HG03439 (cell line): ENCODE measurements at regions not wholly inside any gene's neighbourhood (a gene's known extent, or its start where the extent isn't known, plus 50 kb on each side); places are given as distances from the start of the nearest gene placed in this dataset.

ENCODE experiments used
- ATAC-seq: cut with Tn5 transposase; IDR thresholded peaks from one replicate; pipeline ENCODE4 v1.9.1; 2021; ENCODE audit warnings: mild to moderate bottlenecking, moderate library complexity; ENCODE audit not compliant: unreplicated experiment

DNA sequence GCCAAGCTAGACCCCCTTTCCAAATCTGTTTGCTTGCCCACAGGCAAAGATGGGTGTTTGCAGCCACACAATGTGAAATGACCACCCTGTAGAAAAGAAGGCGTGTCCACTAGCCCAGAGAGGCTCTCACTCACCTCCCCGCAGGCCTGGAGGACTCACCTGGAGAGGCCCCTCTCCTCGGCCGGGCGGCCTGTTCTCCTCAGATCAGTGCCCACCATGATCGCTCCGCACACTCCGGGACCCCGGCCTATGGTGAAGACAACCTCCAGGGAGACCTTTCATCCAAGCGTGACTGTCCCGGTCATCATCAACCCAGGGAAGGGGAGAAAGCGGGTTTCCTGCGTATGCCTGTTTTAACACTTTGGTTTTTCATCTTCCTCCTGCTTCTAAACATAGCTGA, 328.7 kb upstream of the SALL3 start:
- no peak for ATAC-seq

DNA sequence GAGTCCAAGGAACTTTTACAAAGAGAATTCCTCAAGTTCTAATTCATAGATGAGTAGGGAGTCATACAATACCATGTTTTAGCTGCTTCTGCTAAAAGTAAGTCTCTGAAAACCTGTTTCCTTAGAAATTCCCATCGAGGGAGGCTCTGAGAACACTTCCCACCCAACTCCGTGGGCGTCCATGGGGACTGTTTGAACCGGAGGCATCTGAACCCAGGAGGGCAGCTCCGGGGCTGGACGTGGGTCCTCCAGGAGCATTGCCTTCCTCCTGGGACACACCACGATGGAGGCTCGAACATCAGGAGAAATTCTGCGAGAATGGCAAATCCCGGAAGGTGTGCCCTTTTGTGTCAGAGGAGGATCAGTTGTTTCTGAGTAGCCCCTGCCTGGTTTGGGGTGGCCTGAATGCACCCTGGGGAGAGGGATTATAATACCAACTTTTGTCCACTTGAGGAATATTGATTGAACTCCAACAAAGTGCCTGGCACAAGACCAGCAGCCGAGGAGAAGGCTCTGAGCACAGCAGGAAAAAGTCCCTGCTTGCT, 327.5 kb upstream of the SALL3 start:
- no peak for ATAC-seq

DNA sequence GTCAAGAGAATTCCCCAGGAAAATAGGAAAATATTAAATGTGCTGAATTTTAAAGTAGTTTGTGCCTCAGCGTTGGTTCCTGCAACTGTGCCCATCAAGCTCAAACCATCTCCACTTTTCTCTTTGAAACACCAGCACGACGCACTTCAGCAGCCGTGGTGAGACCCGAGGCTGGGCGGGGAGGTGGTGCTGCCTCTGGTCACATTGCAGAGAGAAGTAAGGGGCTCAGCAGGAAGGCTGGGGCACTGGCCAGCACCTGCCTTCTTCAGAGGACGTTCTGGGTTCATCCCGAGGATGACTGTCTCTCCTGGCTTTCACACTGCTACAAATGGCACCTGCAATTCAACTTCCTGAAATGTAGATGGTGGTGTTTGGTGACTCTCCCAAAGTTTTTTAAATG, 323.7 kb upstream of the SALL3 start:
- ATAC-seq: no peak

DNA sequence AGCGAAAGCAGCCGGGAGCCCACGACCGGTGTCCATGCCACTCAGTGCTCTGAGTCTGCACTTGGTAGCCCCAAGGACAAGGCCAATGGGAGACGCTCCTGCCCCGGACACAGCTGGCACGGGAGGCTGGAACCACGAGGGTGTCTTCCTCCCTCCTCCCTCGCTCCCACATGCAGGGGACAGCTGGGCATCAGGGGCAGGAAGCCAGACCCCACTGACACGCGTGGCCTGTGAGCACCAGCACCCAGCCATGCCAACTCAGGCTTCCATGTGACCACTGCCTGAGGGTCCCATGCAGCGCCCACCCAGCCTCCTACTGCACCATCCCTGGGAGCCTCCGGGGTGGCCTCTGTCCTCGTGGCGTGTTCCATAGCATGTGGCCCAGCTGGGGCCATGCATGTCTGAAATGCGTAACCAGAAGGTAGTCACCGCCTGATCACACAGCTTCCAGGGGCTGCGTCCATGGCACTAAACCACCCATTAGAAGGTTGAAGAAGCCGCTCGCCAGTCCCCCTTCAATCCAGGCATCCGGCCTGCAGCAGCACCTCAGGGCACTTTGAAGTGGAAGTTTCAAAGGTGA, 323.2 kb upstream of the SALL3 start:
- ATAC-seq: no peak

DNA sequence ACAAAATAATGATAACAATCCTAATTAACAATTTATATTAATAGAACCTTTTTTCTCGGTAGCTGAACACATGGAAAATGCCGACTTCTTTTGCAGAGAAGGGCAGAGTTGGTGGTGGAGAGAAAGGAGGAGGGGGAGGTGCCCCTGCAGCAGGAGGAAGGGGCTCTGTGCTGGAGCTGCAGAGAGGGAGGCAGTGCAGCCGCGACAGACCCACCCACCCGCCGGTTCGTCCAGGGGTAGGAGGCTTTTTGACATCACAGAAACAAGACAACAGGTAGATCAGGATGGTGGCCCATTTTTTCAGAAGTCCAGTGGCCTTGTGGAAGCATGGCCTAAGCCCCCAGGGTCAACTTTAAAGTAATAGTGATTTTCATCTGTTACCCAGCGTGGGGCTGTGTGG, 321.1 kb upstream of the SALL3 start:
- no peak for ATAC-seq

DNA sequence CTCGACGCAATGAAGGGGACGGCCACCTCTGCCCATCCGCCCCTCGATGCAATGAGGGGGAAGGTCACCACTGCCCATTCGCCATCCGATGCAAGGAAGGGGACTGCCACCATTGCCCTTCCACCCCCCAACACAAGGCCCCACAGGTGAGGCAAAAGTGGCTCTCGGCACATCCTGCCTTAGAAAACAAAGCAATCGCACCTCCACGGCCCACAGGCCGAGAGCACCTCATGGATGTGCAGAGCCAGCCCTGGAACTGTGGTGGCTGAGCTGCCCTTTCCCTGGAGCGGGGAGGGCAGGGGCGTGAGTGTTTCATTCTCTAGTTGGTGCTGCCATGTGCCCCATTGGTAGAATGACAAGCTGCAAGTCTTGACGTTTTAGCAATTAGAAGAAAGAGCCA, 320.6 kb upstream of the SALL3 start:
- no peak for ATAC-seq

DNA sequence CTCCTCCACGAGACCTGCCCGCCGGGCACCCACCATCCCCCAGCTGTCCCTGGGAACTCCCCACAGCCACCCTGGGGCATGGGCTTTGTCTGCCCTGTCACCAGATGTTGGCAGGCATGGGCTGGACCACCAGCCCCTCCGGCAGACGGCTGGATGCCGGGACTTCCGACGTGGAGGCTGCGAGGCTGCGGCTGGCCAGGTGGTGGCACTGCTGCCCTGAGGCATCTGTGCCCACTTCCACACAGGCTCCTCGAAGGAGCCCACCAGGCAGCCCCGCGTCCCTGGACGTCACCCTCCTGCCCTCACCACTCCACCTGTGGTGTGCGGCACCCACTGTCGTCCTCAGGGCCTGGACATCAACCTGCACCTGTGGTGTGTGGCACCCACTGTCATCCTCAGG, 319.9 kb upstream of the SALL3 start:
- ATAC-seq: no peak

DNA sequence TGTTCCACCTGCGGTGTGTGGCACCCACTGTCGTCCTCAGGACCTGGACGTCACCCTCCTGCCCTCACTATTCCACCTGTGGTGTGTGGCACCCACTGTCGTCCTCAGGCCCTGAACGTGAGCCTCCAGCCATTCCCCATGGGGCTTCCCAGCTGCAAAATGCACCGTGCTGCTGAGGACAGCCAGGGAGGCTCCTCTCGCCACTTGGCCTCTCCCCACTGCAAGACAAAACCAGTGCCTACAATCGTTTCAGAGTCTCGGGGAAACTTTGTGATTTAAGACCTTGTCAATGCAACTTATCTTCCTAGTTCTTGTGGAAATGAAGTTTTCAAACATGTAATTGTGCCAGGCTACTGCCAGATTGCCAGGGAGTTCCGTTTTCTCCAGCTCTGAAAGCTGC, 319.3 kb upstream of the SALL3 start:
- no peak for ATAC-seq

DNA sequence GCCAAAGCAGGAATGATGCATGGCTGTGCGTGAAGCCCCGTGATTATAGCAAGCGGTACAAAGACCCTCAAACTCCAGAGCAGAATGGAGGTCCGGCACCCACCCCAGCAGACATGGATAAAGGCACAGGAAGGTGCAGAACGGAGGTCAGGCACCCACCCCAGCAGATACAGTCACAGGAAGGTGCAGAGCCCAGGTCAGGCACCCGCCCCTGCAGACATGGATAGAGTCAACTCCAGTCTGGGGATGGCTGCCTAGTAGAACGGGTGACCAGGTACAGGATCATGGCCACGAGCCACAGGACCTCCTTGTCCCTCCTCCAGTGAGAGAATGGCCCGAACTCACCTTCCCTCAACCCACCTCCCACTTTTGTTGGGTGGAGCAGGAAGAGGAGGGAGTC, 318.3 kb upstream of the SALL3 start:
- ATAC-seq: no peak

DNA sequence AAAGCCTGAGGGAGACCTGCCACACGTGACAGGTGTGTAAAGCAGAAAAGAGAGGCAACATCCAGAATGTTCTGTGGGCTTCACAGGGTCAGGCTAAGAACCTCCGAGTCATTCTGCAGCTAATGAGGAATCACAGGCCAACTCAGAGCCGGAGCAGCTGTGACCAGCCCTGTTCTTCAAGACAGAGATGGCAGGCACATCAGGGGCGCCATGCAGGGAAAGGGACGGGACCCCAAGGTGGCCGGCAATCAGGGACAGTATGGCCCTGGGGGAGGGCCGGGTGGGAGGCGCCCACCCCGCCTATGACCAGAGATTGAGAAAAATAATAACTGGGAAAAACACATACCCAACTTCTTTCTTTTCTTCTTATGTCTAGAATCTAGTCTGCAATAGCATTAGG, 316.7 kb upstream of the SALL3 start:
- ATAC-seq: no peak

DNA sequence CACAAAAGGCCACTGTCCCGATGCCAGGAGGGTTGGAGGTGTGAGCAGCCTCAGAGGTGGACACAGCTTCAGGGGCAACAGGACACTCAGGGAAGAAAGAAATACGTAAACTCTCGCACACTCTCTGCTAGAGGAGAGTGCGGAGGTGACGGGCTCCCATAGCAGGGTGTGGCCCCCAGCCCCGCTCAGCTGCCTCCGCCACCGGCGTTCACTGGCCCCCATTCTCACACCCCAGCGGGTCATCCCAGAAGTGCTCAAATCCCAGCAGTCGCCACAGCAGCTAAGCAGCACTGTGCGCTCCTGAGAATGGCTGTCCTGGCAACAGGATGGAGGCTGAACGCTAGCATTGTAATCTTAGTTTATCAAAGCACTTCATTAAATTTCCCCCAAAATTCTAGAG, 315.6 kb upstream of the SALL3 start:
- no peak for ATAC-seq

DNA sequence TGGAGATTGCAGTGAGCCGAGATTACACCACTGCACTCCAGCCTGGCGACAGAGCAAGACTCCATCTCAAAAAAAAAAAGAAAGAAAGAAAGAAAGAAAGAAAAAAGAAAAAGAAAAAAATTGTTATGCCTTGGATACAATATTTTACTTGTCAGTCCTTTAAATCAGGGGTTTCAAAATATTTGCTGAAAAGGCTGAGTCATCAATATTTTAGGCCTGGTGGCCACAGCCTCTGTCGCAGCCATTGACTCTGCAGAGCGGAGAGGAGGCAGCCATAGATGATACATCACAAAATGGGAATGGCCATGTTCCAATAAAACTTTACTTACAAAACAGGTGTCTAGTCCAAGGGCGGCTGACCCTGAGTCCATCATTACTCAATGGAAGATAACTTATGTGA, 314.8 kb upstream of the SALL3 start:
- ATAC-seq: no peak

DNA sequence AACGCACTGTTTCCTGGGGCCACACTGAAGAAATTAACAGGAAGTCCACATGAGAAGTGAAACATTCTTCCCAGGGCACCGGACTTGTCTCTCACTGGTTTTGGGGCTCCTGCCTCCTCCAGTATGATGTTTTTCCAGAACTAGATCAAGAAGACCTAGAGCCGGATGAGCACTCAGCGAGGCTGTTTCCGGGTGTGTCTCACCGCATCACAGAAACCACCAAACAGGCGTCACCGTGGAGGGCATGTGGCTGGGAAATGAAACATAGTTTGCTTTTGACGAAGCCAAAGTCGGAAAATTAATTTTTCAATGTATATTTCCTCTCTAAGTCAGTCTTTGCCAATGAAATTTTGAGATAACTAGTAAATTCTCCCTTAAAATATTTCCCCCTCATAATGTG, 314.0 kb upstream of the SALL3 start:
- ATAC-seq: no peak

DNA sequence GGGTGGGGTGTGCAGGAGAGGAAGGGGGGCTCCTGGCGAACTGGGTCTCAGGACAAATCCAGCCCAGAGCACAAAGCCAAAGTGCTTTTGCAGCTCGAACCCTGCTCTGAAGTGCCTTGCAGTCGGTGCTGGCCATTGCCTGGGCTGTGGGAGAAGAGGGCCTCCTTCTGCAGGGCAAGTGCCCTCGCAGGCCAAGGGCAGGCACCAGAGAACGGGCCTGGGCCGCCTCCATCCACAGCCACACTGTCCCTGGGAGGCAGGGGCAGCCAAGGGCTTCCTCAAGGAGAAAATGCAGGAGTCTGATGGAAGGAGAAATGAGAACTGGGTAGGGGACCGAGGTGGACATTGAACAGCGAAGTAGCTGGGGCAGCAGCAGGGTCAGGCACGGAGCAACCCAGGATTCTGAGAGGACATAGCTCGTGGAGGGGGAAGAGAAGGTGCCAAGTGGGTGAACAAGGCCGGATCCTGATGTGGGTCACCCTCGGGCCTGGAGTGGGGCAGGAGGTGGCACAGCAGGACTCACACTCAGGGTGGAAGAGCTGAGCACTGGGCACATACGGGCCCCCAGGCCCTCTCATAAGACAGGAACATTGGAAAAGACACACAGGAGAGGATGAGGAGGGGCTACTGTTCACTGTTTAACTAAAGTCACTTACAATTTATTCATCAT, 312.8 kb upstream of the SALL3 start:
- no peak for ATAC-seq

DNA sequence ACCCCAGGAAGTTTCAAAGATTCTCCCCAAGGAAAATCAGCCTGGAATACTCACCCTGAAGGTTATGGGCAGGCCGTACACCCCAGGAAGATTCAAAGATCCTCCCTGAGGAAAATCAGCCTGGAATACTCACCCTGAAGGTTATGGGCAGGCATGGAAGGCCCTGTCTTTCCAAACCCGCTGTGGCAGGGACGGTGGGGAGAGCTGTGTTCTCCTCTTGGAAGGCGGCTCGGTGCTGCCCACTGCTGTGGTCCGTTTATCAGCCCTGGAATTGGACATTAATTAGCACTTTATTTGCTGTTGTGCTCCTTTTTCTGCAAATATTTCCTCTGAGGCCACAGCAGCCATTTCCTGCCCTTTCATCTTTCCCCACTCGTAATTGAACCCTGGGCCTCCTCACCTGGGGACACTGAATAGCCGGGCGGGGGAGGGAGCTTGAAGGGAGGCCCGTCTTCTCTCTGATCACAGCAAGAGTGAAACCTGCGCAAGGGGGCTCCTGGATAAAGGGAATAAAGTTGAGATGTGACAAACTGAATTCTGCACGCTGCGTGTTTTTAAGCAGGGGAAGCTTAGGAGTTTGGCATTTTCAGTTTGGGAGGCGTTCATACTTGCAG, 308.7 kb upstream of the SALL3 start:
- ATAC-seq: no peak

DNA sequence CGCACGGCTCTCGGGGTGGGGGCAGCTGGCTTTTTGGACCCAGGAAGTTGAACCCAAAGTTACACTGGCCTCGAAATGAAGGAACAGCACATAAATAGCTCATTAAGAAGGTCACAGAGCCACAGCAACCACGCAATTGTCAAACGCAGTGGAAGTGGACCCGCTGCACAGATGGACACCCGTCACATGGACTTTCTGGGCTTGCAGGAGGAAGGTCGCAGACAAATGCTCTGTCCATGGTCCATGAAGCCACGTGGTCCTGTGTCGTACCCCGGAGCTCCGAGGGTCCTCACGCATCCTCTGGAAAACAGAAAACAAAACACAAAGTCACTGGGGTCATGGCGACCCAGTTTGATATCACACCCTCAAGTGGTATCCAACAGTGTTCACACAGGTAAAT, 308.1 kb upstream of the SALL3 start:
- no peak for ATAC-seq

DNA sequence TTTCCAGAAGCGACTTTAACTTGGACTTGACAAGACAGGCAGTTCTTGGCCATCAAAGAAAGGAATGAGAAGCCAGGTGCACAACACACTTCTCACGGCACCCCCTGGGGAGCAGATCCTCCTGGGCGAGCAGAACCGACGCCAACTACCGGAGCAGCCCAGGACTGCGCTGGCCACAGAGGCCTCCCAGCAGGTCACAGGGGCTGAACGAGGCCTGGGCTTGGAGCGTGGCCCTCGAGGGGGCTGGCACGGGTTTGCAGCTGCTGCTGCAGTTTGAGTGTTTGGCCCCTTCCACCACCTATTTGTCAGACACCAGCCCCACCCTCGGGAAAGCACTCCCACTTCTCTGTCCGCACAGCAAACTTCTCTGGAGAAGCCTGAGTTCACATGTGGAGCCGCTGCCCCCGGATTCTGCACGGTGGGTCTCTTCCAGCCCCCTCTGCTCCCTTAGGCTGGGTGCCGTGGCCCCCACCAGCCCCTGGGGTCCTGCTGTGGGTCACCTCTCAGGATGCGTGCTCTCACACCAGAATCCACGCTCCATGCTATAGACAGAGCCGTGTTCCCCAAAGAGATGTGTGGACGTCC, 306.7 kb upstream of the SALL3 start:
- no peak for ATAC-seq

DNA sequence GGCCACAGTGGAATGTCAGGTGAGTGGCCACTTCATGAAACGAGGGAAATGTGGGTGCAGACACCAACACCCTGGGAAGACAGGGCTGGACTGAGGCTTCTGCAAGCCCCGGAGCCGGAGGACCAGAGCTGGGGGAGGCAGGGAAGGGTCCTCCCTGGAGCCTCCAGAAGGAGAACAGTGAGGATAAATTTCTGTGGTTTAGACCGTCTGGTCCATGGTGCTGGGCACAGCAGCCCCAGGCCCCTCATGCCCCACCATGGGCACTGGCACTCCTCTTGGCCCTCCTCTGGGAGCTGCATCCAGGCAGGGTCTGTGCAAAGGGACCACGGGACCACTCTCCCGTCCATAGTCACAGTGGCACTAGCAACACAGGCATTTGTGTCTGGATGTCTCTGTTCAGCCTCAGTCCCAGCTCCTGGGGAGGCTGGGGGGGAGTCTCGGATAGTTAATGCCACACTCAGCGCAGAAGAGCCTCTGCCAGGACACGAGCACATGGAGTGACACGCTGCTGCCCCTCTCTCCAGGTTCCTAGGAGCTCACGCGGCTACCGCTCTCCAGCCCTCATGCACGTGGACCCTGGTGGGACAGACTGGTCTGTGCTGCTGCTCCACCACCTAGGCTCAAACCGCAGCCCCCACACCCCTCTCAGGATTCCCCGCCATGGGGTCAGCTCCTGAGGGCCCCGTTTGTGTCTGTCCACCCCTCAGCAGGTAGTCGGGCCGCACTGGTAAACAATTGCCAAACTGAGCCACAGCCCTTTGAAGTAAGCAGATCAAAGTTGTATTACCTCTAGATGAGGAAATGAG, 305.9 kb upstream of the SALL3 start:
- no peak for ATAC-seq

DNA sequence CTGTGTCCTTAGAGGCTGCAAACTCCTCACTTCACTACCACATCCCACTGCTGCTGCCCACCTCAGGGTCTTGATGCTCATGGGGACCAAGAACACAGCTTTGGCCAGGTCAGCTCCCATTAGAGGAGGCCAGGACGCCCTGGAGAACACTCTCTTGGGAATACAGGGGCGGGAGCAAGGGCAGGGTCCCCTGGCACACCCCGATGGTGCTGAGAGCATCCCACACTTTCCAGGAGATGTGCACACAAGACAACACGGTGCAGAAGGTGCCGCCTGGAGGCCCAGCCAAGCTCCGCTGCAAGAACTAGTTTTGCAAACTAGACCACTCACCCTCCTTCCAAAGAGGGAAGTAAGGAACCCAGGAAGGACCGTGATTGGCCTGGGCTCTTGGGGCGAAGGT, 304.4 kb upstream of the SALL3 start:
- ATAC-seq: no peak

DNA sequence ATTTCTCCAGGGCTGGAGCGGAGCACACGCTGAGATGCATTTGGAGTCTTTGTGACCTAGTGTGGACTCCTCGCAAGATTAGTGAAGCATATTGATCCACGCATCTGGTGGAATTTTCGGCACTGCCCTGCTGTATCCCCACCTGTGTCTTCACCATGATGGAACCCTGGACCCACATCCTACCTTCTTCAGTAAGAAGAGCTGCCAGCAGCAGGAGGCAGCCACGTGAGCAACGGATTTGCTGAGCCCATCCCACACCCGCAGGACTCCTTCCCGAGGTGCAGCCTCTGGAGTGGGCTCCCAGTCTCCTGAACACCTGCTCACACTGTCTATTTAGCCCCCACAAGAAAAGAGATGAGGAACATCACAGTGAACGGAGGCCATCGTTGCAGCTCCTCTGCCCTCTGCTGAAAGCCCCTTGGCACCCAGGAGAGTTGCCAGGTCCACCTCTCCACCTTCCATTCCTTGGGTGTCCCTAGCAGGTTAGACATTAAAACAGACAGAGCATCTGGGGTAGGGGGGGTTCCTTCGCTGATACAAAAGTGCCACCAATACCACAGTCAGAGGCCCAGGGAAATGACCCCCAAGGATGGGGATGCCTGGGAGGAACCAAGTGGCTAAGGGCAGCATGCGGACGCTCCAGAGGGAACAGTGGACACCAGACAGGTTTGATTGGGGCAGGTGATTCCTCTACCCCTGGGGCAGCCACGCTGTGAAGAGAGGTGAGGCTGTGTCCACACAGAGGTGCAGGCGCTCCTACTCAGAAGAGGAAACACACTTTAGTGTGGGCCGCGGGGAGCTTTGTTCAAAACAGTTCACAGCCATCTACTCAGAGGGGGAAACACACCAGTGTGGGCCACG, 302.8 kb upstream of the SALL3 start:
- no peak for ATAC-seq
